Naive B cell (primary cell): ENCODE measurements at regions not wholly inside any gene's neighbourhood (a gene's known extent, or its start where the extent isn't known, plus 50 kb on each side); places are given as distances from the start of the nearest gene placed in this dataset.
A peak's percentile ranks its signal among the peaks of the same experiment; 100 is the strongest.

Source experiments
- ATAC-seq, 2 donors: fragments of 150-1000 bp; cut with Tn5 transposase; 2 replicates each; pipeline ENCODE4 v1.10.0; 2021; ENCODE audit warnings: low read depth in 2 of 2, mild to moderate bottlenecking in 2 of 2, moderate library complexity in 2 of 2
- DNase-seq: peaks from one replicate; pipeline ENCODE4 v3.0.0; 2022
- H3K27ac Mint-ChIP-seq, 6 donors: one replicate each; pipeline ENCODE4 v1.8.0; 2020 to 2022; ENCODE audit warnings: mild to moderate bottlenecking in 6 of 6, mixed read lengths in 6 of 6, moderate library complexity in 5 of 6, inconsistent platforms in 2 of 6
- H3K27me3 Mint-ChIP-seq, 3 donors: one replicate each; pipeline ENCODE4 v1.8.0; 2021 to 2022; ENCODE audit warnings: mixed read lengths in 3 of 3, mild to moderate bottlenecking in 1 of 3
- H3K36me3 Mint-ChIP-seq, 2 donors: one replicate each; pipeline ENCODE4 v1.8.0; 2020 to 2022; ENCODE audit warnings: mixed read lengths in 2 of 2, inconsistent platforms in 1 of 2, mild to moderate bottlenecking in 1 of 2
- H3K4me1 Mint-ChIP-seq, 3 donors: one replicate each; pipeline ENCODE4 v1.8.0; 2020 to 2022; ENCODE audit warnings: mixed read lengths in 3 of 3, inconsistent platforms in 1 of 3, mild to moderate bottlenecking in 1 of 3, moderate library complexity in 1 of 3
- H3K4me3 Mint-ChIP-seq, 8 donors: one replicate each; pipeline ENCODE4 v1.8.0; 2020 to 2022; ENCODE audit warnings: mild to moderate bottlenecking in 8 of 8, mixed read lengths in 8 of 8, moderate library complexity in 8 of 8, inconsistent platforms in 2 of 8
- H3K9me3 Mint-ChIP-seq, 7 donors: one replicate each; pipeline ENCODE4 v1.8.0; 2020 to 2022; ENCODE audit warnings: mixed read lengths in 7 of 7, mild to moderate bottlenecking in 5 of 7, inconsistent platforms in 2 of 7, moderate library complexity in 1 of 7

DNA sequence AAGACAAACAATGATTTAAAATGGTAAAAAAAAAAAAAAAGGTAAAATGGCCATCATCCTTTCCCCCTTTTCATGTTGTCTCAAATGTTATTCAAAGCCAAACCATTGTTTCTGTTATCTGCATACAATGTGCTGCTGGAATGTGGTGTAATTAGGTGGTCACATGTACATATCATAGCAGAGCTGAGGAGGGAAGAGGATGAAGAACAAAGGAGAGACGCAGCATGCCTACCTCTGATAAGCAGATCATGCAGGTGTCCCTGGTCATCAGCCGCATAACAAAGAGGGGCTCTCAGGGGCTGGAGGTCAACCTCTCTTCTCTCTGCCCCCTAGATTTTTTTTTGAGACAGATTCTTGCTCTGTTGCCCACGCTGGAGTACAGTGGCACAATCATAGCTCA lies 141.0 kb downstream of the CARTPT start:
- ATAC-seq, result no peak
- Mint-ChIP-seq H3K4me3 (no peak overlapping the region), H3K4me1 (no peaks in the 10 kb centered on the region), H3K27ac (no peak overlapping the region), H3K27me3 (peaks cover 5 to 33% (median 9%) of the 10 kb centered on the region in 3 donors), H3K36me3 (peaks cover 3 to 21% of the 10 kb centered on the region in 2 donors), H3K9me3 (peaks cover 8 to 30% (median 18%) of the 10 kb centered on the region in 7 donors)
- DNase-seq, result no peak

DNA sequence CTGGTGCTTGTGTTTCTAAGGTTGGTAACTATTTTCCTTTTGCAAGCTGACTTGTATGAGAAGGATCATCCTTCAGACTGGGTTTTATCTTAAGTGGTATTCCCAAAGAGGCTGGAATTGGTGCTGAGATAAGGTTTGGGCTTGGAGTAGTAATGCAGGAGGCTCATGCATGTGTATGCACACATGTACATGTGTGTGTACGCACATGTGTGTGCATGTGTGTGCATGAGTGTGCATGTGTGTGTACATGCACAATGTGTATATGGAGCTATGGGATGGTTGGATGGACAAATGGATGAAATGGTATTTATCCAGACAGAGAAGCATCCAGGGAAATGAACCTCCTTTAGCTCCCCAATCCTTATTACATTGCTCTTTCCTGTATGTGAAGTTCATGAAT lies 142.6 kb downstream of the CARTPT start:
- Mint-ChIP-seq H3K4me1 (no peaks in the 10 kb centered on the region), H3K27ac (no peak overlapping the region), H3K9me3 (peaks cover 3 to 15% (median 6%) of the 10 kb centered on the region in 7 donors), H3K27me3 (peaks cover 9 to 42% (median 10%) of the 10 kb centered on the region in 3 donors), H3K4me3 (no peak overlapping the region), H3K36me3 (peaks cover 3 to 10% of the 10 kb centered on the region in 2 donors)
- no peak for DNase-seq
- no peak for ATAC-seq

DNA sequence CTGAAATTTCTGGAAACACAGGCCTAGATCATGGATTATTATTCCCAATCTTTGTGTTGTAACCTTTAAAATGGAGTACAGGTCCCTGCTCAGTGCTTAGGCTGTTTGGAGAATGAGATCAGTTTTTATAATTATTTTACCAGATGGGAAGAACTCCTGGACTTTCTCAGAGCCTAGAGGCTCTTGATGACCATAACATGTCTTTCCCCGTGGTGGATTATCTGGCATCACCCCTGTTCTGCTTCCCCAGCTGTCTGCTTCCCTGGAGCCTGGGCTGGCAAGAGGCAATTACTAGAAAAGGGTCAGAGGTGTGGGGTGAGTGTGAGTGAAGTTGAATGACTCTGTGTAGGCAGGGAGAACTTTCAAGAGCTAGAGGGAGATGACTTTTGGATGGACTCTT lies 143.0 kb downstream of the CARTPT start:
- DNase-seq, result no peak
- H3K36me3 Mint-ChIP-seq, result peaks cover 3 to 8% of the 10 kb centered on the region in 2 donors
- H3K9me3 Mint-ChIP-seq, result peaks cover 3 to 11% (median 6%) of the 10 kb centered on the region in 7 donors
- no peak for ATAC-seq
- no peaks in the 10 kb centered on the region for H3K4me1 Mint-ChIP-seq
- H3K27me3 Mint-ChIP-seq, result peaks cover 9 to 42% (median 10%) of the 10 kb centered on the region in 3 donors
- H3K4me3 Mint-ChIP-seq, result no peak overlapping the region
- no peak overlapping the region for H3K27ac Mint-ChIP-seq

DNA sequence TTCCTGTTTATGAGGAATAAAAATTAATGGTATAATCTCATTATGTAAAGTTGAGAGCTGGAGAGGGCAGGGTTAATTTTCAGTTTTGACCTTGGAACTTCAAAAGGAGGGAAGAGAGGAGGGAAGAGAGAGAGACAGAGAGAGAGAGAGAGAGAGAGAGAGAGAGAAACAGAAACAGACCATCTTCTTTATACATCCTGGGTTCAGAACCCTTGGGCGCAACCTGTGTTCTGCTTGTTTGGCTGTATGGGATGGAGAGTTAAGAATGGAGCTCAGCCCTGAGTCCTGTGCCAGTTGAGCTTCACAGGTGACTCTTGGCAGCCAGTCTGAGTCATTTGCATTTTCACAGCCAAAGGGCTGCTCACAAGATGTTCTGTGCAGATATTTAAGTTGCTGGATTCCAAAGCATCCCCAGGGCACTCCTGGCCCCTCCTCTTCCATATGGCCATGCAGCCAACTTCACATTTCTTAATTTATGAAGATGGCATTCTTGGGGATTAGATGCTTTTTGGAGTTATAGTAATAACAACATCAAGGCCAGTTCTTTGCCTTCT lies 143.5 kb downstream of the CARTPT start:
- Mint-ChIP-seq H3K27ac (no peak overlapping the region), H3K4me3 (no peak overlapping the region), H3K36me3 (peaks cover 3 to 8% of the 10 kb centered on the region in 2 donors), H3K9me3 (peaks cover 3 to 9% (median 6%) of the 10 kb centered on the region in 7 donors), H3K27me3 (peaks cover 9 to 42% (median 10%) of the 10 kb centered on the region in 3 donors), H3K4me1 (no peaks in the 10 kb centered on the region)
- ATAC-seq, result no peak
- no peak for DNase-seq

DNA sequence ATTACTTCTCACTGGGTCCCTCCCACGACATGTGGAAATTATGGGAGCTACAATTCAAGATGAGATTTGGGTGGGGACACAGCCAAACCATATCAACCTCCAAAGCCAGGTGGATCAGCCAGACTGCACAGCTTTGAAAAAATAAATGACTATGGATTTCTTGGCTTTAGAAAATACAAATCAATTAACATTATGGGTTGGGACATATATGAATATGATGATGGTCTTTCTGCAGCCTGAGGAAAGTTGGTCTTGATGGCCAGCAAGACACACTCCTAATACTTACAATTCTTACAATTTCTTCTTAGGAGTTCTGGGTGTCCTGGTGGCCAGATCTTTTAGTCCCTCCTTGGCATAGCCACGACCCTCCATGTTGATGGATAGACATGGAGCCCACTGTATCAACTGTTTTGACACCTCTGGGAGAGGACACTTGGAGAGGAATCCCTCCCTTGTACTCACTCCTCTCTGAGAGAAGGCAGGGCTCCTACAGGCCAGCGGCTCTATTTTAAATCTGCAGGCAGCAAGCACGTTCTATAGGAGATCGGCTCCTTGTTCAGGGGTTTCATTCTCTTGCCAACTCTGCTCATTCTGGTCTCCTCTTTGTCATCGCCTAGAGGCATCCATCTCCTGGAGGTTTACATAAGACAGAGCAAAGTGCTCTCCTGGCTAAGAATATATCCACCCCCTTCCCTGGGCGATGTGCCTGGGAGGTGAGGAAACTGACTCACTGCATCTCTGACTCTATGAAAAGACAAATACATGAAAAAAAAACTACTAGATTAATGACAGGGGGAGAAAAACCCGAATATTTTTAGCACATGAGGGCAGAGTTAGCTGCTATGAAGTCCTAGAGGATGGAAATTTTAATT lies 145.9 kb downstream of the CARTPT start:
- Mint-ChIP-seq H3K4me3 (no peak overlapping the region), H3K36me3 (no peaks in the 10 kb centered on the region), H3K27me3 (peaks cover 9 to 42% (median 12%) of the 10 kb centered on the region in 3 donors), H3K9me3 (peaks cover 0 to 6% (median 0%) of the 10 kb centered on the region in 7 donors), H3K4me1 (no peaks in the 10 kb centered on the region), H3K27ac (no peak overlapping the region)
- no peak for DNase-seq
- no peak for ATAC-seq

DNA sequence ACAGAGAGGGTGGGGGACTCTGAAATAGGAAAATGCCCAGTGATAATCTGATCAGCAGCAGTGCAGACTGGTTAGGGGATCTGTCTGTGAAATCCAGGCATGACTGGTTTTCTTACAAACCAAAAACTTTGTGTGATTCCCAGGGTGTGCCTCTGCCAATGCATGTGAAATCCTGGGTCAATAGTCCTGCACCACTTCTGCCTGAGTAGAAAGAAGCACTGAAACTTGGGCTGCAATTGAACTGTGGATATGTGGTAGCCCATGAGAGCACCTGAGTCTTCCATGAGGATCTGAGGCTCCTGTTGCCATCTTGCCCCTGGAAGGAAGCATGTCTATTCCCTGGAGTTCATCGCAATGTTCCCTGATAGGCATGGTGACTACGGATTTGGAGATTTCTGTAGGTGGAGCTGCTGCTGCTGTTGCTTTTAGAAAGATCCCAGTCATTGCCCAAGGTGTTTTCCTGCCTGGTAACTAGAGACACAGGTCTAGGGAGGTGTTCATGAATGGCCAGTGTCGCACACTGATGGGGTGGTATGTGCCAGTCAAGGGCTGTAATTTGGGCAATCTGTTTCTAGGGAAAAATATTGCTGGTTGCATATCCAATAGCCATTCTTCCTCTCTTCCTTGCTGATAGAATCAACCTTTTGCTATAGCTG lies 146.7 kb downstream of the CARTPT start:
- H3K36me3 Mint-ChIP-seq, result no peaks in the 10 kb centered on the region
- H3K4me3 Mint-ChIP-seq, result no peak overlapping the region
- no peaks in the 10 kb centered on the region for H3K4me1 Mint-ChIP-seq
- peaks cover 6 to 37% (median 16%) of the 10 kb centered on the region in 3 donors for H3K27me3 Mint-ChIP-seq
- H3K27ac Mint-ChIP-seq, result peak overlapping the region in 1 of 6 donors; percentile 33
- DNase-seq (no peak), ATAC-seq (no peak)
- peaks cover 0 to 9% (median 1%) of the 10 kb centered on the region in 7 donors for H3K9me3 Mint-ChIP-seq

DNA sequence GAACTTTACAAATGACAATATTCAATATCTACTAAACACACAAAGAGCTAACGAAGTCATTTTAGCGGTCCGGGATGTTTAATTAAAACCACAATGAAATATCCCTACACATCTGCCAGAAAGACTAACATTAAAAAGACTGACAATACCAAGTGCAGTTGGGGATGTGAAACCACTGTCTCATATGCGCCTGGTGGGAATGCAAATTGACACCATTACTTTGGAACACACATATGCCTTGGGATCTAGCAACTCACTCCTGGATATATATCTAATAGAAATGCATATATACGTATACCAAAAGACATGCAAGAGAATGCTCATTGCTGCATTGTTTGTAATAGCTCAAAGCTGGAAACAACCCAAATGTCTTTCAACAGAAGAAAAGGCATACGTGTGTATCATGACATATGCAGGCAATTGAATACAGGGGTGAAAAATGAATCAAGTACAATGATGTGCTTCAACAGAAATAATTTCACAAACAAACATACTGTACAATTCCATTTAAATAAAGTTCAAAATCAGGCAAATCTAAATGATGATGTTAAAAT lies 153.3 kb downstream of the CARTPT start:
- Mint-ChIP-seq H3K4me1 (no peaks in the 10 kb centered on the region), H3K4me3 (no peak overlapping the region), H3K9me3 (peaks cover 0 to 11% (median 3%) of the 10 kb centered on the region in 7 donors), H3K36me3 (no peaks in the 10 kb centered on the region), H3K27ac (no peak overlapping the region), H3K27me3 (peaks cover 0 to 13% (median 9%) of the 10 kb centered on the region in 3 donors)
- no peak for ATAC-seq
- no peak for DNase-seq

DNA sequence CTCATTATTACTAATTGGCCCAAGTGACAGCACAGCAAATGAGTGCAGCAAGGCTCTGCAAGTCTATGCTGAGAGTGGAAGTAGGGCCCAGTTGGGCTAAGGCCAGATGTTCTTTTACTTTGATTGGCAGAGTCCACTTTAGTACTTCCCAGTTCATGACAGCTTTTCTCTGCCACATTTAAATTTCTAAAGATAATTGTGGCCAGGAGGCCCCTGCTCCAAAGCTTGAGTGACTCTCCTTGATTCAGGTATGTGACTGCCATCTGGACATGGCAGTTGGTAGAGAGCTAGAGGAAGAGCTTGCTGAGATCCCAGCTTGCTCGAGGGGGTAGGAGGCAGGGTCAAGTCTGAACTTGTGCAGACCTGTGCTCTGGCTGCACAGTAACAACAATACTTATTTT lies 154.1 kb downstream of the CARTPT start:
- no peak overlapping the region for H3K4me3 Mint-ChIP-seq
- peaks cover 0 to 11% (median 3%) of the 10 kb centered on the region in 7 donors for H3K9me3 Mint-ChIP-seq
- no peak overlapping the region for H3K27ac Mint-ChIP-seq
- DNase-seq (no peak), ATAC-seq (no peak)
- no peaks in the 10 kb centered on the region for H3K4me1 Mint-ChIP-seq
- peaks cover 0 to 13% (median 9%) of the 10 kb centered on the region in 3 donors for H3K27me3 Mint-ChIP-seq
- no peaks in the 10 kb centered on the region for H3K36me3 Mint-ChIP-seq

GRCh38 chr5:71874521-71874920 lies 155.4 kb downstream of the CARTPT start:
- H3K27ac Mint-ChIP-seq, result no peak overlapping the region
- ATAC-seq (no peak), DNase-seq (no peak)
- peaks cover 0 to 11% (median 3%) of the 10 kb centered on the region in 7 donors for H3K9me3 Mint-ChIP-seq
- no peaks in the 10 kb centered on the region for H3K36me3 Mint-ChIP-seq
- H3K4me3 Mint-ChIP-seq, result no peak overlapping the region
- peaks cover 0 to 13% (median 9%) of the 10 kb centered on the region in 3 donors for H3K27me3 Mint-ChIP-seq
- H3K4me1 Mint-ChIP-seq, result no peaks in the 10 kb centered on the region

DNA sequence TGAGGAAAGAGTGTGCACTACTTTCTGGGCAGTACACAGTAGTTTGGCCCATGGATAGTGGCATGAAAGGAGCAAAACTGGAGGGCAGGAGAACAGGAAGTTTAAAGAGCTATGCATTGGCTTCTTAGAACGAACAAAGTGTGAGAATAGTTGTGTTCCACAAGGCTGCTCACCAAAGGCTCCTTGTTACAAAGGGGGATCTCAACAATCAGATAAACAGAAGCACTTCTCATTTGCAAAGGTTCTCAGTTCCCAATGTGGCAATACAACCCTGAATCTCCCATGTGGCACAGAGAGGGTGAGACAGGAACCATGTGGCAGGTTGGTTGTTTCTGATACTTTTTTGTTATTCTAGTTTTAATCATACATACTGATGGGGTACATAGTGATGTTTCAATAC lies 158.4 kb downstream of the CARTPT start:
- peaks cover 5 to 19% (median 11%) of the 10 kb centered on the region in 3 donors for H3K27me3 Mint-ChIP-seq
- H3K4me1 Mint-ChIP-seq, result no peaks in the 10 kb centered on the region
- H3K36me3 Mint-ChIP-seq, result no peaks in the 10 kb centered on the region
- ATAC-seq, result no peak
- no peak overlapping the region for H3K27ac Mint-ChIP-seq
- peaks cover 0 to 5% (median 0%) of the 10 kb centered on the region in 7 donors for H3K9me3 Mint-ChIP-seq
- DNase-seq, result no peak
- H3K4me3 Mint-ChIP-seq, result no peak overlapping the region

- ATAC-seq (no peak), DNase-seq (no peak)
- H3K27me3 Mint-ChIP-seq, result peaks cover 5 to 25% (median 22%) of the 10 kb centered on the region in 3 donors
- no peak overlapping the region for H3K27ac Mint-ChIP-seq
- H3K4me3 Mint-ChIP-seq, result no peak overlapping the region
- no peaks in the 10 kb centered on the region for H3K36me3 Mint-ChIP-seq
- no peaks in the 10 kb centered on the region for H3K4me1 Mint-ChIP-seq
- peaks cover 0 to 2% (median 0%) of the 10 kb centered on the region in 7 donors for H3K9me3 Mint-ChIP-seq
Observed at GRCh38 chr5:71880536-71880935, 161.5 kb downstream of the CARTPT start.

DNA sequence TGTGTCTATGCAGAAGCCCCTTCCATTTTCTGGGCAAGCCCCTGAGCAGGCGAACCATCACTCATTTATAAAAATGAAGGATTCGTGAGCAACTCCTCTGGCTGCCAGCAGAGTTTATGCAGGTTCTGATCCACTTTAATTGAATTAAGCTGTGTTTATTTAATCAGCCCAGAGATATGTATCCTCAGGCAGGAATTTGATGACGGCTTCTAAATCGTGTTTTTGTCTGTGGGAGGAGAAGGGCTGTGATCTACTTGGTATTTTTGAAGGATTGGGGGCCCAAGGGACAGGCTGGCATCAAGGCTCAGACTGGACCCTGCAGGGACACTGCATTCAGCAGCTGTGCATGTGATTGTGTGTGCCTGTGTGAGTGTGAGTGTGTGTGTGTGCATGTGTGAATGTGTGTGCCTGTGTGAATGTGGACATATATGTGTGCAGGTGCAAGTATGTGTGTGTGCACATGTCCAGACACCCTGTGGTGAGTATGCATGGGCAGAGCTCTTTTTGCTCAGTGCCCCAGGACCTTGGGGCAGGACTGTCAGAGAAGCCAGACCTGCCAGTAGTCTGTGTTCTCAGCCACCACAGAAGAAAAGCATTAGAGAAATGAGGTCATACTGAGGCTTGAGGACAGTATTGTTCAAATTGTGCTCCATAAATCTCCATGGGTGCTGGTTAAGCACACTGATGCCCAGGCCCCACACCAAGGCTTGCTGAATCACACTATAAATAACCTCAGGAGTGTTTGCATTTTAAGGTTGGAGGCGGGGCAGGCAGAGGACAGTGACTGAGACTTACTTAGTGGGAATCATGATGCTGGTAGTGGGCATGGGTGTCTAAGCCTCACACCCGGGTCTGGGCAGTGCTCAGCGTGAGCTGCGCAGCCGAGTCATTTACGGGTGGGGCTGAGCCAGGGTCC lies 164.0 kb downstream of the CARTPT start:
- Mint-ChIP-seq H3K4me1 (peaks cover 0 to 4% (median 0%) of the 10 kb centered on the region in 3 donors), H3K27ac (no peak overlapping the region), H3K27me3 (peaks cover 5 to 25% (median 22%) of the 10 kb centered on the region in 3 donors), H3K4me3 (no peak overlapping the region), H3K9me3 (peaks cover 0 to 4% (median 2%) of the 10 kb centered on the region in 7 donors), H3K36me3 (no peaks in the 10 kb centered on the region)
- ATAC-seq (no peak), DNase-seq (no peak)
